A673 (cell line): ENCODE measurements at regions not wholly inside any gene's neighbourhood (a gene's known extent, or its start where the extent isn't known, plus 50 kb on each side); places are given as distances from the start of the nearest gene placed in this dataset.

Source experiments
- BruUV-seq: library from RNA; stranded (reverse); fragments of 400-500 nt; replicated peaks from 2 replicates; lab custom pipeline; 2021; lab: Mats Ljungman, UMichigan
- CTCF ChIA-PET: fragments of 300-600 bp; sonication (Branson Sonifier 250); formaldehyde crosslinking; loops from one replicate; lab custom pipeline; 2022; ENCODE audit warnings: antibody characterized with exemption; lab: Charles Lee
- POLR2A ChIA-PET: fragments of 300-600 bp; sonication (Branson Sonifier 250); formaldehyde crosslinking; loops from one replicate; lab custom pipeline; 2022; ENCODE audit warnings: antibody characterized with exemption; ENCODE audit not compliant: low non-redundant PET; lab: Charles Lee
- DNase-seq: peaks from one replicate; pipeline ENCODE4 v3.0.0-alpha.2; 2015; ENCODE audit warnings: low spot score
- H3K27ac ChIP-seq: fragments of 200-600 bp; sonication (generic); 2 replicates; pipeline ENCODE4 v1.5.1; 2016; ENCODE audit warnings: mixed run types, low read depth, mild to moderate bottlenecking, mixed read lengths, antibody characterized with exemption, low read length; ENCODE audit not compliant: poor library complexity, severe bottlenecking
- H3K27me3 ChIP-seq: fragments of 200-600 bp; sonication (generic); replicated peaks from 2 replicates; pipeline ENCODE4 v1.6.1; 2017; ENCODE audit warnings: mixed run types, low read depth, mild to moderate bottlenecking, mixed read lengths, antibody characterized with exemption, low read length; ENCODE audit not compliant: insufficient read depth, poor library complexity
- H3K36me3 ChIP-seq: fragments of 200-600 bp; sonication (generic); 2 replicates; pipeline ENCODE4 v1.6.1; 2016; ENCODE audit warnings: mixed run types, mild to moderate bottlenecking, mixed read lengths, antibody characterized with exemption, low read length; ENCODE audit not compliant: insufficient read depth, poor library complexity, severe bottlenecking
- H3K4me1 ChIP-seq: fragments of 200-600 bp; sonication (generic); 2 replicates; pipeline ENCODE4 v1.6.1; 2017; ENCODE audit warnings: mixed run types, mild to moderate bottlenecking, mixed read lengths, antibody characterized with exemption, low read length; ENCODE audit not compliant: insufficient read depth, poor library complexity, severe bottlenecking
- H3K4me3 ChIP-seq: fragments of 200-600 bp; sonication (generic); 2 replicates; pipeline ENCODE4 v1.5.1; 2016; ENCODE audit warnings: low read depth, mixed run types, mild to moderate bottlenecking, mixed read lengths, low read length; ENCODE audit not compliant: poor library complexity, severe bottlenecking
- H3K9me3 ChIP-seq: fragments of 200-600 bp; sonication (generic); 2 replicates; pipeline ENCODE4 v1.6.1; 2016; ENCODE audit warnings: mixed run types, low read depth, mild to moderate bottlenecking, mixed read lengths, antibody characterized with exemption, low read length; ENCODE audit not compliant: poor library complexity, severe bottlenecking
- EZH2 ChIP-seq: fragments of 200-600 bp; sonication (generic); IDR thresholded peaks from 2 replicates; pipeline ENCODE4 v1.6.1; 2017; ENCODE audit warnings: borderline replicate concordance, low read depth, mild to moderate bottlenecking, mixed read lengths, antibody characterized with exemption, low read length; ENCODE audit not compliant: poor library complexity, severe bottlenecking
- intact Hi-C: fragments of 100-400 bp; cut with micrococcal nuclease; formaldehyde crosslinking; loops from one replicate; pipeline ENCODE4 v1.10.0; 2022; ENCODE audit not compliant: unreplicated experiment
- TF ChIP-seq, protein P1 (sequence below): fragments of 300-800, 200-600 bp; sonication (generic); conservative IDR thresholded peaks from 2 replicates; pipeline ENCODE4 v1.5.1; 2017; ENCODE audit warnings: low read depth, mild to moderate bottlenecking, antibody characterized with exemption, low read length, moderate library complexity, mixed read lengths

- Histone ChIP-seq H3K9me3 (no peaks in the 10 kb centered on the region), H3K27me3 (no peaks in the 10 kb centered on the region), H3K36me3 (no peaks in the 10 kb centered on the region), H3K4me3 (no peak overlapping the region), H3K27ac (no peak overlapping the region), H3K4me1 (no peaks in the 10 kb centered on the region)
- BruUV-seq: no TSS peak
- no peak for DNase-seq
- ChIA-PET CTCF (no interaction called here), POLR2A (no interaction called here)
- intact Hi-C loops: no loop called here
- TF ChIP-seq, protein P1, sequence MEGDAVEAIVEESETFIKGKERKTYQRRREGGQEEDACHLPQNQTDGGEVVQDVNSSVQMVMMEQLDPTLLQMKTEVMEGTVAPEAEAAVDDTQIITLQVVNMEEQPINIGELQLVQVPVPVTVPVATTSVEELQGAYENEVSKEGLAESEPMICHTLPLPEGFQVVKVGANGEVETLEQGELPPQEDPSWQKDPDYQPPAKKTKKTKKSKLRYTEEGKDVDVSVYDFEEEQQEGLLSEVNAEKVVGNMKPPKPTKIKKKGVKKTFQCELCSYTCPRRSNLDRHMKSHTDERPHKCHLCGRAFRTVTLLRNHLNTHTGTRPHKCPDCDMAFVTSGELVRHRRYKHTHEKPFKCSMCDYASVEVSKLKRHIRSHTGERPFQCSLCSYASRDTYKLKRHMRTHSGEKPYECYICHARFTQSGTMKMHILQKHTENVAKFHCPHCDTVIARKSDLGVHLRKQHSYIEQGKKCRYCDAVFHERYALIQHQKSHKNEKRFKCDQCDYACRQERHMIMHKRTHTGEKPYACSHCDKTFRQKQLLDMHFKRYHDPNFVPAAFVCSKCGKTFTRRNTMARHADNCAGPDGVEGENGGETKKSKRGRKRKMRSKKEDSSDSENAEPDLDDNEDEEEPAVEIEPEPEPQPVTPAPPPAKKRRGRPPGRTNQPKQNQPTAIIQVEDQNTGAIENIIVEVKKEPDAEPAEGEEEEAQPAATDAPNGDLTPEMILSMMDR: no peak
- TF ChIP-seq EZH2: no peak
Observed at GRCh38 chr11:13103962-13104554, 94.9 kb downstream of the RASSF10 start.

- CTCF ChIA-PET: no interaction called here
- Histone ChIP-seq H3K4me1 (no peaks in the 10 kb centered on the region), H3K27ac (no peak overlapping the region), H3K9me3 (no peaks in the 10 kb centered on the region), H3K27me3 (no peaks in the 10 kb centered on the region), H3K4me3 (no peak overlapping the region), H3K36me3 (no peaks in the 10 kb centered on the region)
- intact Hi-C loops: no loop called here
- no peak for DNase-seq
- POLR2A ChIA-PET: no interaction called here
- no TSS peak for BruUV-seq
- TF ChIP-seq EZH2: no peak
- TF ChIP-seq, protein P1: no peak
Observed at GRCh38 chr11:13104619-13105236, 95.6 kb downstream of the RASSF10 start.

DNA sequence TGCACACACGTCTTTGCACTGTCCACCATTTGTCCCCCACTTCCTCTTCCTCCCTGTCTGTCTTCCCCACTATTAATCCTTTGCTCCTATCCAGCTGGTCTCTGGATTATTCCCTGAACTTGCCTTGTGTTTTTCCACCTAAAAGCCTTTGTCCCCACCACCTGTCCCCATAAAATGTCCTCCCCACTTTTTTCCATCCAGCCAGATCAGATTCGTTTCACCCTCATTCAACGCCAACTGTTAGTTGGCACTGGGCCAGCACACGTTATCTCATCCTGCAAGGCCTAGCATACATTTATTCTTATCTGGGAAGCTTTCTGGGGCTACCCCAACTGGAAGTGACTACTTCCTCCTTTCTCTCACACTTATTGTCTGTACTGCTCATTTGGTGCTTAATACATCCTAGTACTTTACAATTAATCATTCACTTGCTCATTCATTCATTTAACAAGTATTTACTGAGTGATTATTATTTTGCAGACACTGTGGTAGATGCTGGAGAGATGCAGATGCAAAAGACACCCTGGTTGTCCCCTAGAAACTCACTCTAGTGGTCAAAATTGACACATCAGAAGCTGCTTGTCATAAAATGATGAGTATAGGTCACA lies 96.2 kb downstream of the RASSF10 start:
- intact Hi-C loops: no loop called here
- no peaks in the 10 kb centered on the region for H3K36me3 ChIP-seq
- BruUV-seq: no TSS peak
- TF ChIP-seq EZH2: no peak
- TF ChIP-seq, protein P1: no peak
- no peaks in the 10 kb centered on the region for H3K27me3 ChIP-seq
- H3K4me1 ChIP-seq: no peaks in the 10 kb centered on the region
- no peak overlapping the region for H3K27ac ChIP-seq
- ChIA-PET POLR2A (no interaction called here), CTCF (no interaction called here)
- no peak for DNase-seq
- no peak overlapping the region for H3K4me3 ChIP-seq
- no peaks in the 10 kb centered on the region for H3K9me3 ChIP-seq
